Common myeloid progenitor, CD34-positive (primary cell): ENCODE measurements at regions not wholly inside any gene's neighbourhood (a gene's known extent, or its start where the extent isn't known, plus 50 kb on each side); places are given as distances from the start of the nearest gene placed in this dataset.
A peak's percentile ranks its signal among the peaks of the same experiment; 100 is the strongest.

Experiments
- CTCF ChIA-PET: fragments of 350-600 bp; sonication (Branson Sonifier 250); formaldehyde crosslinking; loops from one replicate; lab custom pipeline; 2021; ENCODE audit warnings: antibody characterized with exemption; lab: Charles Lee
- POLR2A ChIA-PET: fragments of 350-600 bp; sonication (Branson Sonifier 250); formaldehyde crosslinking; loops from one replicate; lab custom pipeline; 2021; ENCODE audit warnings: antibody characterized with exemption; lab: Charles Lee
- DNase-seq, 3 donors: peaks; one replicate each; pipeline versions ENCODE4 v3.0.0 to v3.0.0-alpha.2; 2013
- H3K27ac ChIP-seq, 2 experiments: 1 replicate in 1 of 2; 2 replicates in 1 of 2; pipeline ENCODE4 v1.7.0; 2013; ENCODE audit warnings: inconsistent platforms in 2 of 2, low read length in 2 of 2, mild to moderate bottlenecking in 2 of 2, low read depth in 1 of 2, moderate library complexity in 1 of 2; ENCODE audit not compliant: severe bottlenecking in 2 of 2, insufficient read depth in 1 of 2, poor library complexity in 1 of 2
- H3K27me3 ChIP-seq, 5 experiments: replicated peaks in 2 of 5; 1 replicate in 3 of 5; 2 replicates in 2 of 5; pipeline versions ENCODE4 v1.6.1 to v1.7.0; 2013; ENCODE audit warnings: low read length in 4 of 5, mild to moderate bottlenecking in 2 of 5, moderate library complexity in 2 of 5, inconsistent platforms in 1 of 5; ENCODE audit not compliant: insufficient read depth in 5 of 5, control insufficient read depth in 4 of 5
- H3K36me3 ChIP-seq, 4 experiments: 1 replicate in 2 of 4; 2 replicates in 2 of 4; pipeline versions ENCODE4 v1.6.1 to v1.7.0; 2013; ENCODE audit warnings: low read length in 3 of 4, control low read depth in 1 of 4, mild to moderate bottlenecking in 1 of 4; ENCODE audit not compliant: control insufficient read depth in 4 of 4, insufficient read depth in 4 of 4
- H3K4me1 ChIP-seq, 4 experiments: 1 replicate in 3 of 4; 2 replicates in 1 of 4; pipeline versions ENCODE4 v1.6.1 to v1.7.1; 2013; ENCODE audit warnings: low read length in 3 of 4, mild to moderate bottlenecking in 3 of 4, control low read depth in 1 of 4, inconsistent platforms in 1 of 4, moderate library complexity in 1 of 4; ENCODE audit not compliant: control insufficient read depth in 4 of 4, insufficient read depth in 4 of 4; ENCODE audit errors: control extremely low read depth in 1 of 4
- H3K4me3 ChIP-seq, 7 experiments: 1 replicate in 4 of 7; 2 replicates in 3 of 7; pipeline versions ENCODE4 v1.5.1 to v1.7.0; 2013; ENCODE audit warnings: mild to moderate bottlenecking in 7 of 7, low read length in 6 of 7, moderate library complexity in 6 of 7, inconsistent platforms in 2 of 7, low read depth in 2 of 7, control low read depth in 1 of 7; ENCODE audit not compliant: insufficient read depth in 4 of 7, control insufficient read depth in 1 of 7; ENCODE audit errors: extremely low read depth in 1 of 7
- H3K9me3 ChIP-seq, 5 experiments: 1 replicate in 4 of 5; 2 replicates in 1 of 5; pipeline versions ENCODE4 v1.6.1 to v1.7.1; 2013; ENCODE audit warnings: low read length in 4 of 5, mild to moderate bottlenecking in 2 of 5, inconsistent platforms in 1 of 5, low read depth in 1 of 5, moderate library complexity in 1 of 5; ENCODE audit not compliant: control insufficient read depth in 4 of 5, insufficient read depth in 2 of 5; ENCODE audit errors: control extremely low read depth in 1 of 5
- WGBS: methylation state at CpG from one replicate; pipeline ENCODE4 v1.1.5; 2013; ENCODE audit not compliant: insufficient coverage; 5-methylcytosine and 5-hydroxymethylcytosine counted together

DNA sequence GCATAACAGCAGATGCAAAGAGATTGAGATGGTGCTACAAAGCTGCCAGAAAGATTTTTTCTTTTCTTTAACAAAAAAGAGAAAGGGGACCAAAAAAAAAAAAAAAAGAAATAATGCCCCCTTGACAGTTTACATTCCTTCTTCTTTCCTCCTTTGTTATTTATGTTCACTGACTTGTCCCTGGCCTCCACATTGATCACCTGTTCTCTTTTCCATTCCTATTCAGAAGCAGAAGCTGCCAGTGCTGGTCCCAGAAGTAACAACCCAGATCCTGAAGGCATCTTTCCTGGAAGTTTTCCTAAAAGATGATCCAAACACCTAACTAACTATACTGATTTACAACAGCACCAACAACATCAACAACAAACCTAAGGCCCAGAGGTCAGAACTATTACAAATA is 728.1 kb downstream of the KCNJ2 start:
- no peak for DNase-seq
- Histone ChIP-seq H3K27me3 (no peaks in the 10 kb centered on the region), H3K4me1 (no peaks in the 10 kb centered on the region), H3K36me3 (no peaks in the 10 kb centered on the region), H3K9me3 (peaks cover 0 to 11% (median 0%) of the 10 kb centered on the region in 5 experiments), H3K27ac (no peak overlapping the region), H3K4me3 (no peak overlapping the region)
- ChIA-PET CTCF (no interaction called here), POLR2A (no interaction called here)

DNA sequence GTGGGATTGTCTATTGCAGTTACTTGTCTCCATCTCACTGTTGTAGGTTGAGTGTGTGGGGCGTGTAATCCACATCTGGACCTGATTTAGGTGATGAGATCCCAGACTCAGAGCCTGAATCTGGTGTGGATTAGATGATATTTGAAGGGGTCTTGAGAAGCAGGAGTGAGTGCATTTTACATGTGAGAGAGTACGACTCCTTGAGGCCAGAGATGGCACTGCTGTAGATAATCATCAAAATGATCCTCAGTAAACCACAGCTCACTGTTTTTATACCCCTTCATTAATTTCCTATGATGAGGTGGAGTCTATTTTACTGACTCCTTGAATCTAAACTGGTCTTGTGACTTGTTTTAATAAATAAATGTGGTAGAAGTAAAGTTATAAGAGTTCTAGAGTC is 732.5 kb downstream of the KCNJ2 start:
- POLR2A ChIA-PET: no interaction called here
- WGBS: 100% methylated on average over 1 of the region's 2 CpGs

DNA sequence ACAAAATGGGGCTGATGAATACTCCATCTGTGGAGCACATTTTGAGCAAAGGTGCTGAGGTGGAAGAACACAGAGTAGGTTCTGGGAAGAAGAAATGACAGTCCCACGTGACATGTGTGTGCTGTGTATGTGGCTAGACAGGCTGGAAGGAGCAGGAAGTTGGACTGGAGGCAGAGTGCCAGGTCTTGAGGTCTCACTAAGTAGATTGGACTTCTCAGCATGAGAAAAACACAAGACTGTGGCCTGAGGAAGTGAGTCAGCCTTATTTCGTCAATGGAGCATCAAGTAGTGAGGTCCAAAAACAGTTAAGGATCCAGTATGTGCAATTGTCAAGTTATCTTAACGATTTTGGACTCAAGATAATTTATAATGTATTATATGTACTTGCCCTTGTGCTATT is 736.5 kb downstream of the KCNJ2 start:
- Histone ChIP-seq H3K4me1 (peaks cover 0 to 8% (median 2%) of the 10 kb centered on the region in 4 experiments), H3K27me3 (no peaks in the 10 kb centered on the region), H3K27ac (no peak overlapping the region), H3K4me3 (no peak overlapping the region), H3K36me3 (no peaks in the 10 kb centered on the region), H3K9me3 (peaks cover 0 to 9% (median 0%) of the 10 kb centered on the region in 5 experiments)
- peak; percentile 14 to 59 (median 55) for DNase-seq
- ChIA-PET POLR2A (no interaction called here), CTCF (no interaction called here)
- WGBS: 10% methylated on average over 1 of the region's 3 CpGs

More for the DNA sequence above, 732.5 kb downstream of the KCNJ2 start:
- no peak overlapping the region for H3K27ac ChIP-seq
- no peaks in the 10 kb centered on the region for H3K27me3 ChIP-seq
- peaks cover 0 to 8% (median 2%) of the 10 kb centered on the region in 4 experiments for H3K4me1 ChIP-seq
- peaks cover 0 to 9% (median 0%) of the 10 kb centered on the region in 5 experiments for H3K9me3 ChIP-seq
- H3K4me3 ChIP-seq: no peak overlapping the region
- CTCF ChIA-PET: no interaction called here
- no peak for DNase-seq
- H3K36me3 ChIP-seq: no peaks in the 10 kb centered on the region

DNA sequence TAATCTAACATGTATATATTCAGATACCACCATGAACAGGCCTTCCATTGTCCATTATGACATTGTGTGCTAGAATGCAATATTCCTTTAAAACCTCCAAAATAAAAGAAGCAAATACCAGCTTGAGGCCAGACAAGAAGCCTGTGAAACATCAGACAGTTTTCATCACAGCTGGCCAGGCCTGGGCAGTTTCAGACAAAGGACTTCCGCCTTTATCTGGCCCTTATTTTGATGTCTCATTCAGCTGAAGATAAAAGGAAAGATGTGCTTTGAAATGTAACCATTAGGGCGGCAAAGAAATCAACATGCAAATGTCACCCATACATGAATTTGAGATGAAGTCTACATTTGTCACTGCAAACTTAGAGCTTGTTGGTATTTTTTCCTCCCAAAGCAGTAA is 737.5 kb downstream of the KCNJ2 start:
- H3K4me1 ChIP-seq: peaks cover 0 to 8% (median 2%) of the 10 kb centered on the region in 4 experiments

DNA sequence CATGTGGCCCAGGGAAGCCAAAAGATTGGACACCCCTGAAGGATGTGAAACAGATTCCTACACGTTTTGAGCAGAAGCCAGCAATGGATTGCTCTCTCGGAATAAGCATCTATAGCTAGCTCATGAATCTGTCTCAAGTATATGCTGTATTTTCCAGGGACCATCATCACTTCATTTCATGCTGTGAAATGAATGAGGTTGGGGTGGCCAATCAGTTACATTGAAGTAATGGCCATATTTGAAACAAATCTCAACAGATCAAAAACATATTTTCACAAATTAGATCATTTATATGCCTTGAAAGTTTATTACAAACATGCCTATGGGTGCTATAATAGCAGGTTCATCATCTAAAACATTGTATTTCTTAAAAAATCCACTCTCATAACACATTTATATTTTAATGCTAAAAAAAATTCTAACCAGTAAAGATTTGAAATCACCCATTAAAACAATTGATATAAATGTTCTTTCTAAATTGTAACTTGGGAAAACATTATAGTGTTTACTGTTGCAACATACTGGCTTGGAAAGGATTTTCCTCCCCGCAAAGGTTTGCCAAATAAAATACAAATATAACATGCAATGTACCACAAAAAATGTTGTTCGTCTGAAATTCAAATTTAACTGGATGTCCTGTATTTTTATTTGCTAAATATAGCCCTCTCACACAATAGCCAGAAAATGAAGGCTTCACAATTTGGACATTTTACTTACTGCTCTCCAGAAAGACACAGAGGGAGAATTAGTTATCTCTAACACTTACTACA is 743.6 kb downstream of the KCNJ2 start:
- no peaks in the 10 kb centered on the region for H3K36me3 ChIP-seq
- no peaks in the 10 kb centered on the region for H3K27me3 ChIP-seq
- CTCF ChIA-PET: no interaction called here
- WGBS: 100% methylated on average over 1 of the region's 4 CpGs
- peaks cover 0 to 11% (median 0%) of the 10 kb centered on the region in 5 experiments for H3K9me3 ChIP-seq
- no peak overlapping the region for H3K27ac ChIP-seq
- H3K4me1 ChIP-seq: no peaks in the 10 kb centered on the region
- no peak for DNase-seq
- POLR2A ChIA-PET: no interaction called here
- no peak overlapping the region for H3K4me3 ChIP-seq

More for the DNA sequence above, 737.5 kb downstream of the KCNJ2 start:
- POLR2A ChIA-PET: no interaction called here
- CTCF ChIA-PET: no interaction called here
- WGBS: no CpG with 5 or more reads among the region's 2 CpGs
- Histone ChIP-seq H3K4me3 (no peak overlapping the region), H3K9me3 (peaks cover 0 to 6% (median 0%) of the 10 kb centered on the region in 5 experiments), H3K27ac (no peak overlapping the region), H3K27me3 (no peaks in the 10 kb centered on the region), H3K36me3 (no peaks in the 10 kb centered on the region)
- no peak for DNase-seq

DNA sequence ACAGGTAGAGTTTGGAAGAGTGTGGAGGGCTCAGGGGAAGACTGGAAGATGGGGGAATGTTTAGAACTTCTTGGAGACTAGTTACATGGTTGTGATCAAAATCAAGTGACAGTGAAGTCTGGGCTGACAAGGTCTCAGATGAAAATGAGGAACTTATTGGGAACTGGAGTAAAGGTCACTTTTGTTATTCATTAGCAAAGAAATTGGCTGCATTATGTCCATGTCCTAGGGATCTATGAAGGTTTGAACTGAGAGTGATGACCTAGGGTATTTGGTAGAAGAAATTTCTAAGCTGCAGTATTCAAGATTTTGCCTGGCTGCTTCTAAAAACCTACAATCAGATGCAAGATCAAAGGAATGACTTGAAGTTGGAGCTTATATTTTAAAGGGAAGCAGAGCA is 747.1 kb downstream of the KCNJ2 start:
- Histone ChIP-seq H3K27ac (no peak overlapping the region), H3K9me3 (peaks cover 0 to 26% (median 2%) of the 10 kb centered on the region in 5 experiments), H3K4me1 (no peaks in the 10 kb centered on the region), H3K4me3 (no peak overlapping the region), H3K27me3 (no peaks in the 10 kb centered on the region), H3K36me3 (no peaks in the 10 kb centered on the region)
- POLR2A ChIA-PET: no interaction called here
- CTCF ChIA-PET: no interaction called here
- no peak for DNase-seq

DNA sequence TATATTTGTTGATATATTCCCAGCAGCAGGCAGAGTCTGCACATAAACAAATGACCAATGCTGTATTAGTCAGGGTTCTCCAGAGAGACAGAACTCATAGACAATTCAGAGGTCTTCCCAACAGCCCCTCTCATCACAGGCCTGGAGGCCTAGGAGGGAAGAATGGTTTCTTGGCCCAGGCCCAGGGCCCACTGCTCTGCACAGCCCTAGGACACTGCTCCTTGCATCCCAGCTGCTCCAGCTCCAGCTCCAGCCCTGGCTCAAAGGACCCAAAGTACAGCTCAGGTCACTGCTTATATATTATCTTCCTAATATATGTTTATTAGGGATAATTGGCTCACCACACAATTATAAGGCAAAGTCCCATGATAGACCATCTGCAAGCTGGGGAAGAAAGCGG is 749.9 kb downstream of the KCNJ2 start:
- peaks cover 0 to 26% (median 2%) of the 10 kb centered on the region in 5 experiments for H3K9me3 ChIP-seq
- no peak overlapping the region for H3K27ac ChIP-seq
- no peak overlapping the region for H3K4me3 ChIP-seq
- POLR2A ChIA-PET: no interaction called here
- 100% methylated on average over 1 of the region's 1 CpG for WGBS
- DNase-seq: no peak
- H3K27me3 ChIP-seq: no peaks in the 10 kb centered on the region
- CTCF ChIA-PET: no interaction called here
- no peaks in the 10 kb centered on the region for H3K36me3 ChIP-seq
- H3K4me1 ChIP-seq: no peaks in the 10 kb centered on the region
